Ovary (tissue), 7 donors: ENCODE measurements at regions not wholly inside any gene's neighbourhood (a gene's known extent, or its start where the extent isn't known, plus 50 kb on each side); places are given as distances from the start of the nearest gene placed in this dataset.
A peak's percentile ranks its signal among the peaks of the same experiment; 100 is the strongest.
"Not testable (repeated sequence)": the region's sequence is repeated elsewhere in the genome, so short reads cannot be mapped to it uniquely, and the experiment has no call there.

Experiments used
- DNase-seq, 5 donors: peaks; one replicate each; pipeline ENCODE4 v3.0.0-alpha.2; 2019 to 2020
- H3K27ac ChIP-seq, 2 donors: fragments of 200-600 bp; one replicate each; pipeline versions ENCODE4 v1.5.1 to v1.8.0; 2019 to 2022
- H3K27me3 ChIP-seq: fragments of 200-600 bp; one replicate; pipeline ENCODE4 v1.8.0; 2022
- H3K36me3 ChIP-seq: fragments of 200-600 bp; sonication (generic); one replicate; pipeline ENCODE4 v1.5.1; 2019
- H3K4me1 ChIP-seq: one replicate; pipeline ENCODE4 v1.8.1; 2013; ENCODE audit warnings: mild to moderate bottlenecking, moderate library complexity; ENCODE audit not compliant: insufficient read depth
- H3K4me3 ChIP-seq: fragments of 200-600 bp; sonication (generic); one replicate; pipeline ENCODE4 v1.5.1; 2017
- H3K9me3 ChIP-seq, 2 donors: fragments of 200-600 bp in 1 of 2; sonication (generic) in 1 of 2; one replicate each; pipeline versions ENCODE4 v1.5.1 to v1.8.1; 2013 to 2019; ENCODE audit warnings: mild to moderate bottlenecking in 1 of 2, moderate library complexity in 1 of 2
- EP300 ChIP-seq: sonication (generic); formaldehyde crosslinking; IDR thresholded peaks from one replicate; pipeline ENCODE4 v1.6.1; 2017; ENCODE audit warnings: antibody characterized with exemption
- POLR2A ChIP-seq: fragments of 450-650 bp; IDR thresholded peaks from one replicate; pipeline ENCODE4 v1.6.1; 2017; ENCODE audit warnings: antibody characterized with exemption, mild to moderate bottlenecking, moderate library complexity
- WGBS, 3 donors: extraction: QIAGEN DNeasy Blood & Tissue Kit in 1 of 3; methylation state at CpG; one replicate each; pipeline versions ENCODE4 v1.1.5 to v1.1.7; 2013 to 2017; 5-methylcytosine and 5-hydroxymethylcytosine counted together
- intact Hi-C, 4 donors: fragments of 100-400 bp; cut with DNase I; formaldehyde crosslinking; loops; one replicate each; pipeline versions ENCODE4 v1.11.0 to v1.15.1; 2022 to 2023
- TF ChIP-seq, protein P1 (sequence below), 3 donors: fragments of 450-650 bp in 2 of 3; fragments of 200-600 bp in 1 of 3; IDR thresholded peaks; one replicate each; pipeline versions ENCODE4 v1.5.1 to v1.8.0; 2016 to 2022; ENCODE audit warnings: antibody characterized with exemption in 3 of 3, mild to moderate bottlenecking in 1 of 3
- donor health status: DM: no; HTN: no; CAD: no; lungs with moderate emphysema.
- donor health status: DM: no; HTN: no; CAD: no.
- donor health status: Bipolar disorder and iron deficiency.
- donor health status: DM: no; HTN: no; CAD: no.
- donor health status: DM: yes; HTN: yes; CAD: no.

- 0 to 32% (median 2%) methylated on average over 1 of the region's 1 CpG for WGBS, 3 donors
- H3K36me3 ChIP-seq, result no peaks in the 10 kb centered on the region
- TF ChIP-seq EP300 (no peak), POLR2A (no peak)
- TF ChIP-seq, protein P1, sequence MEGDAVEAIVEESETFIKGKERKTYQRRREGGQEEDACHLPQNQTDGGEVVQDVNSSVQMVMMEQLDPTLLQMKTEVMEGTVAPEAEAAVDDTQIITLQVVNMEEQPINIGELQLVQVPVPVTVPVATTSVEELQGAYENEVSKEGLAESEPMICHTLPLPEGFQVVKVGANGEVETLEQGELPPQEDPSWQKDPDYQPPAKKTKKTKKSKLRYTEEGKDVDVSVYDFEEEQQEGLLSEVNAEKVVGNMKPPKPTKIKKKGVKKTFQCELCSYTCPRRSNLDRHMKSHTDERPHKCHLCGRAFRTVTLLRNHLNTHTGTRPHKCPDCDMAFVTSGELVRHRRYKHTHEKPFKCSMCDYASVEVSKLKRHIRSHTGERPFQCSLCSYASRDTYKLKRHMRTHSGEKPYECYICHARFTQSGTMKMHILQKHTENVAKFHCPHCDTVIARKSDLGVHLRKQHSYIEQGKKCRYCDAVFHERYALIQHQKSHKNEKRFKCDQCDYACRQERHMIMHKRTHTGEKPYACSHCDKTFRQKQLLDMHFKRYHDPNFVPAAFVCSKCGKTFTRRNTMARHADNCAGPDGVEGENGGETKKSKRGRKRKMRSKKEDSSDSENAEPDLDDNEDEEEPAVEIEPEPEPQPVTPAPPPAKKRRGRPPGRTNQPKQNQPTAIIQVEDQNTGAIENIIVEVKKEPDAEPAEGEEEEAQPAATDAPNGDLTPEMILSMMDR (IDR thresholded peaks at IDR 0.05), result no peak
- H3K27me3 ChIP-seq, result no peaks in the 10 kb centered on the region
- intact Hi-C loops, result no loop called here
- H3K4me3 ChIP-seq, result no peak overlapping the region
- H3K27ac ChIP-seq, result no peak overlapping the region
- H3K4me1 ChIP-seq, result no peaks in the 10 kb centered on the region
- no peaks in the 10 kb centered on the region for H3K9me3 ChIP-seq
- no peak for DNase-seq
Observed at GRCh38 chr3:153246331-153246730, 84.3 kb downstream of the RAP2B start.

DNA sequence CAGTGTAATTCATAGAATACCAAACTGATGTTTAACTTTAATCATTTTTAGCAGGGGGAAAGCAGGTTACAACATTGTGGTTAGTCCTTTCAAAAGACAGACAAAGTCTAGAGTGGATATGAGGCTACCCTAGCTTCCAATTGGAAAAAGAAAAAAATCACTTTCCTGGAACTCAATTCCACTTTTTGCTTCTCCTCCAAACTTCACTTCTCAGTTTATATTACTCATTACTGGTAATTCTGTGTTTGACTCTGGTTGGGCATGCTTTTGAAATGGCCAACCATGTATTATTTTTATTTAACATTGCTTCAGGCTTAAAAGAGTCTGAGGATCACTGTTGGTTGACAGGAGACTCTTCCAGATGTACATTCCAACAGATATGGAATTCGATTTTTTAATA, 84.8 kb downstream of the RAP2B start:
- H3K4me1 ChIP-seq, result no peaks in the 10 kb centered on the region
- H3K27me3 ChIP-seq, result no peaks in the 10 kb centered on the region
- TF ChIP-seq EP300 (no peak), POLR2A (no peak)
- TF ChIP-seq, protein P1 (IDR thresholded peaks at IDR 0.05), result no peak
- intact Hi-C loops, result no loop called here
- DNase-seq, result no peak
- peak overlapping the region in 1 of 2 donors; percentile 36 for H3K27ac ChIP-seq
- no peaks in the 10 kb centered on the region for H3K36me3 ChIP-seq
- no peaks in the 10 kb centered on the region for H3K9me3 ChIP-seq
- 5 to 10% (median 9%) methylated on average over 1 of the region's 1 CpG for WGBS, 3 donors
- H3K4me3 ChIP-seq, result no peak overlapping the region

DNA sequence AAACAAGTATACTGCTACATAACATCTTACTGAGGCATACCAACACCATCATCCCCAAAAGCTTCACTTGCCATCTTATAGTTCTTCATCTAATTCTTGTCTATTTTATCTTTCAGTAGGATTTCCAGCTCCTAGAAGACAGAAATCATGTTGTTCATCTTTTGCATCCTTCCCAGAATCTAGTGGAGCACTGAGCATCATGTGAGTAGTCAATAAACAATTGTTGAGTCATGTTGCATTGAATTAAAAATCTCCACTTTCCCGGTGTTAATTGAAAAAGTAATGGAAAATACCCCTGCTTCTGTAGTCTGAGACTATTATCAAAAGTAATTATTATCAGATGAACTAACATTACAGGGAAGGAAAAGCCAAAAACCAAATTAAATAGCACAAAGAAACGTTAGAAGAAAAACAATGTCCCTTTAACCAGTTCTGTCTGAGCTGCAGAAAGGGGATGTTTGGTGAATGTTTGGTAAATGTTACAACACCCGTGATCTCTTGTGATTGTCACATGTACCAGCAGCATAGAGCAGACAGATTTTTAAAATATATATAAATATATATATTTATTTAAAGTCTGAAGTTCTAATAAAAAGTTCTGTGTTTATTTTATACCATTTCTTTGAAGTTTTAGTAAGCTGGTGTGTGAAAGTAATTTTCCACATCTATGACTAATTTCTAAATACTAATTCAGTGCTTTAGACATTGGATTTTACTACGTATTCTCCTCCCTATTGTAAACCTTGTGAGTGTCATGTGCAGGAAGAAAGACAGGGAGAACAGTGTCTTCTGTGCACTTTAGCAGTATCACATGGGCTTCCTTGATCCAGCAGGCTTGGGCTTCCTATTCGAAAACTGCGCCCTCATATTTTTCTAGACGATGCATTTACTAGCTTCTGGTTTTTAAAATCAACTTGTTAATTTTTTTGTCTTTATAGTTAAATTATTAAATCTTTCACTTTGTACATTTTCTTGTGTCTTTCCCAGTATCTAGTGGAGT, 85.6 kb downstream of the RAP2B start:
- no peaks in the 10 kb centered on the region for H3K27me3 ChIP-seq
- TF ChIP-seq EP300 (no peak), POLR2A (no peak)
- TF ChIP-seq, protein P1 (IDR thresholded peaks at IDR 0.05), result no peak
- WGBS, 3 donors, result 70 to 72% (median 71%) methylated on average over 7 of the region's 7 CpGs
- no peaks in the 10 kb centered on the region for H3K36me3 ChIP-seq
- H3K9me3 ChIP-seq, result no peaks in the 10 kb centered on the region
- intact Hi-C loops, result no loop called here
- DNase-seq, result no peak
- peak overlapping the region in 1 of 2 donors; percentile 36 for H3K27ac ChIP-seq
- H3K4me3 ChIP-seq, result no peak overlapping the region
- no peaks in the 10 kb centered on the region for H3K4me1 ChIP-seq

DNA sequence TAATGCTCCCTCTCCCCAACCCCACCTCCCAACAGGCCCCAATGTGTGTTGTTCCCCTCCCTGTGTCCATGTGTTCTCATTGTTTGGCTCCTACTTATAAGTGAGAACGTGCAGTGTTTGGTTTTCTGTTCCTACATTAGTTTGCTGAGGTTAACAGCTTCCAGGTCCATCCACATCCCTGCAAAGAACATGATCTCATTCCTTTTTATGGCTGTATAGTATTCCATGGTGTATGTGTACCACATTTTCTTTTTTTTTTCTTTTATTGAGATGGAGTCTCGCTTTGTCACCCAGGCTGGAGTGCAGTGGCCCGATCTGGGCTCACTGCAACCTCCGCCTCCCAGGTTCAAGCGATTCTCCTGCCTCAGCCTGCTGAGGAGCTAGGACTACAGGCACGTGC, 86.8 kb downstream of the RAP2B start:
- intact Hi-C loops, H3K36me3 ChIP-seq, H3K4me1 ChIP-seq, H3K4me3 ChIP-seq, H3K27me3 ChIP-seq, DNase-seq, H3K27ac ChIP-seq, H3K9me3 ChIP-seq: not testable (repeated sequence)
- WGBS, 3 donors, result 95 to 96% (median 95%) methylated on average over 6 of the region's 6 CpGs

GRCh38 chr3:153249906-153250305, 87.9 kb downstream of the RAP2B start:
- H3K27ac ChIP-seq, result no peak overlapping the region
- intact Hi-C loops, result no loop called here
- no peak for DNase-seq
- H3K27me3 ChIP-seq, result no peaks in the 10 kb centered on the region
- no peaks in the 10 kb centered on the region for H3K36me3 ChIP-seq
- TF ChIP-seq EP300, result no peak
- TF ChIP-seq POLR2A, result no peak
- TF ChIP-seq, protein P1 (IDR thresholded peaks at IDR 0.05), result no peak
- no peaks in the 10 kb centered on the region for H3K4me1 ChIP-seq
- no peaks in the 10 kb centered on the region for H3K9me3 ChIP-seq
- 43 to 77% (median 63%) methylated on average over 2 of the region's 2 CpGs for WGBS, 3 donors
- no peak overlapping the region for H3K4me3 ChIP-seq
